ENCODE measurements at regions not wholly inside any gene's neighbourhood (a gene's known extent, or its start where the extent isn't known, plus 50 kb on each side); places are given as distances from the start of the nearest gene placed in this dataset.

DNA sequence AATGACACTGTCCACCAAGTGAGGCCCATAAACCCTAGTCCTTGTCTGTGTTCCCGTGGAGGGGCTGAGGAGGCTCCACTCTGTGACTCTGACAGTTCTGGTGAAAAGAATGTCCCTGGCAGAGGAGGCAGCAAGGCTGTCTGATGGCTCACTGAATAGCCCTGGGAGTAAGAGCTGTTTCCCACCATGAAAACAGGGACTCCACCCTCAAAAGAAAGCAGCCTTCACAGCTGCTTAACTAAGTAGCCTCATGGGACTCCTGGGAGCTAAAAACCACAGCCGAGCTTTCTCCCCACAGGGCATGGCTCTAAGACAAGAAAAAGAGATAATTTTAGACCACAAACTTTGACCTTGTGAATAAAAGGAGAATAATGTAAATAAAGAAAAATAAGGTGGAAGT, 135.1 kb upstream of the FRY start:
- Histone ChIP-seq H3K4me3 (ENCODE audit: low read length) (no peak overlapping the region), H3K9ac (ENCODE audit: low read length) (no peak overlapping the region), H3K36me3 (ENCODE audit: control insufficient read depth, low read depth, low read length) (no peaks in the 10 kb centered on the region), H3K9me3 (ENCODE audit: control insufficient read depth, low read depth, low read length) (no peaks in the 10 kb centered on the region), H3K27ac (ENCODE audit: low read length) (no peak overlapping the region), H3K4me1 (ENCODE audit: control insufficient read depth, low read depth, low read length) (peaks cover 4% of the 10 kb centered on the region), H3K27me3 (ENCODE audit: control insufficient read depth, insufficient read depth, low read length) (no peaks in the 10 kb centered on the region)

DNA sequence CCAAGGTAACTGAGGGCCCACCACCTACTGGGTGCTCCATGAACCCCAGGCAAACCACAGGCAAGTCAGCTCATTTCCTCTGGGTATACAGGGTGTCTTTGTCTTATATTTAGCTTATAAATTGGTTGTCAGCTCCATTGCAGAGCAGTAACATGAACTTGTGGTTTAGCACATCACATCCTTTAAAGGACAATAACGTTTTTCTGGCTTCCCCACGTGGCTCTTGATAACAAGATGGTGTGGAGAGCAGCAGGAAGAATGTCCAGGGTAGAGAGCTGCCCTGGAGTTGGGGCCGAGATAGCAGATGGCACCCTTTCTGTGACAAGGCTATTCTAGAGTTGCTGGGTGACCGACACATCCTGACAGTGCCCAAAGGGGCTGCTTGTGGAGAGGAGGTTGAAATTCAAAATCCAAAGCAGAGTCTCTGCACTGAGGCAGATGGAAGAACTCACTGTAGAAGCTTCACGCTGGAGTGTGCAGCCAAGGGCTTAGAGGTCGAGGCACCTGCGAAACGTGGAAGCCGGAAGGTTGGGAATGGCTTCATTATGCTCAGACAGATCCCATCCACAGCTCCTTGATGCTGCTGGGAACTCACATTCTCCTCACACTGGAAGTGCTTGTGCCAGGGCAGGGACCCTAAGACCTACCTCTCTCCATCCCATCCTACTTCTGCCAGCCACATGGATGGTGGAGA, 133.0 kb upstream of the FRY start:
- no peaks in the 10 kb centered on the region for H3K9me3 ChIP-seq (ENCODE audit: control insufficient read depth, low read depth, low read length)
- peaks cover 4% of the 10 kb centered on the region for H3K4me1 ChIP-seq (ENCODE audit: control insufficient read depth, low read depth, low read length)
- no peak overlapping the region for H3K4me3 ChIP-seq (ENCODE audit: low read length)
- no peak overlapping the region for H3K9ac ChIP-seq (ENCODE audit: low read length)
- no peaks in the 10 kb centered on the region for H3K36me3 ChIP-seq (ENCODE audit: control insufficient read depth, low read depth, low read length)
- no peak overlapping the region for H3K27ac ChIP-seq (ENCODE audit: low read length)
- no peaks in the 10 kb centered on the region for H3K27me3 ChIP-seq (ENCODE audit: control insufficient read depth, insufficient read depth, low read length)

DNA sequence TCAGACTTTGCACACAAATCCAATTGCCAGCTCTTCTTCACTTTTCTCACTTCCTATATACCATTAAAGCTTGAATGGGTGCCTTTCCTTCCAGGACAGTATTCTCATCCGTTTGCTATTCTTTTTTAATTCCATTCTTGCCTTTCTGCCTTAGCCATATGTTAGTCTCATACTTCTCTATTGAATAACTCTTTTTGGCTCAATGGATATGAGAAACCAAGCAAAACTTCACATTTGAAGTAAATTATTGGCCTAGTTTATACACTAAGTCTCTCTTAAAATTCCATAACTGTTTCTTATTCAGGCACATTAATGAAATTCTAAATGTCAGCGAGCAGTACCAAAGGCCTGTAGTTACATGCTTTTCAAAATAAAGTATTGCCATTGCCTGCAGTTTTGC, 129.6 kb upstream of the FRY start:
- no peak overlapping the region for H3K4me3 ChIP-seq (ENCODE audit: low read length)
- no peak overlapping the region for H3K9ac ChIP-seq (ENCODE audit: low read length)
- no peaks in the 10 kb centered on the region for H3K9me3 ChIP-seq (ENCODE audit: control insufficient read depth, low read depth, low read length)
- H3K36me3 ChIP-seq (ENCODE audit: control insufficient read depth, low read depth, low read length), result no peaks in the 10 kb centered on the region
- H3K27me3 ChIP-seq (ENCODE audit: control insufficient read depth, insufficient read depth, low read length), result no peaks in the 10 kb centered on the region
- no peak overlapping the region for H3K27ac ChIP-seq (ENCODE audit: low read length)
- H3K4me1 ChIP-seq (ENCODE audit: control insufficient read depth, low read depth, low read length), result peaks cover 15% of the 10 kb centered on the region

DNA sequence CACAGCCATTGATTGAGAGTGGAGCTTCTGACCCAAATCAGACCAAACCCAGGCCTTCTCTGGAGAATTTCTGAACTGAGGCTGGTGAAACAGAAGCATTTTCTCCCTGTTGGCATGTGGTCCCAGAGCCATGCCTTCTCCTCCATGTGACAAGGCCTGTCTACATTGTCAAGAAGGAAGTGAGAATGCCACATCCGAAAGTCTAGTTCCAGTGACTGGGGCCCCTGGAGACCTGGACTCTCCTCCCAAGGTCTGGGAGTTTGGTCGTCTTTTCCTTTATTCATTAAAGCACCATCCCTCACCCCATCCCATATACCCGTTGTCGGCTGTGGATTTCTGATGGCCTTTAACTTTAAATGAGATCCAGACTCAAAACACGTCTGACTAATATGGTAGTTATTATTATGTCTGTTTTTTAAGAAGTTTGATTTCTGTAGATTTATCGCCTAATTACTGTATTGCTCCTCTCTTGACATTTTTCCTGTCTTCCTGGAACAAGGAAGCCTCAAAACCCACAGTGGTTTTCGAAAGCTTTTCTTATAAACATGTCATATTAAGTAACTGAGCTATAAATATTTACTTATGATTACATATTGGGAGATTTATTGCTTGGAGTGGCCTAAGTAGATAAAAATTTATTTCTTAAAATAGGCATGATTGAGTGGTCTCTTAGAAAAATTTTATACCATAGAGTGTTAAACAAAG, 128.3 kb upstream of the FRY start:
- Histone ChIP-seq H3K9ac (ENCODE audit: low read length) (no peak overlapping the region), H3K9me3 (ENCODE audit: control insufficient read depth, low read depth, low read length) (no peaks in the 10 kb centered on the region), H3K27me3 (ENCODE audit: control insufficient read depth, insufficient read depth, low read length) (no peaks in the 10 kb centered on the region), H3K27ac (ENCODE audit: low read length) (no peak overlapping the region), H3K4me3 (ENCODE audit: low read length) (no peak overlapping the region), H3K4me1 (ENCODE audit: control insufficient read depth, low read depth, low read length) (peaks cover 15% of the 10 kb centered on the region), H3K36me3 (ENCODE audit: control insufficient read depth, low read depth, low read length) (no peaks in the 10 kb centered on the region)

DNA sequence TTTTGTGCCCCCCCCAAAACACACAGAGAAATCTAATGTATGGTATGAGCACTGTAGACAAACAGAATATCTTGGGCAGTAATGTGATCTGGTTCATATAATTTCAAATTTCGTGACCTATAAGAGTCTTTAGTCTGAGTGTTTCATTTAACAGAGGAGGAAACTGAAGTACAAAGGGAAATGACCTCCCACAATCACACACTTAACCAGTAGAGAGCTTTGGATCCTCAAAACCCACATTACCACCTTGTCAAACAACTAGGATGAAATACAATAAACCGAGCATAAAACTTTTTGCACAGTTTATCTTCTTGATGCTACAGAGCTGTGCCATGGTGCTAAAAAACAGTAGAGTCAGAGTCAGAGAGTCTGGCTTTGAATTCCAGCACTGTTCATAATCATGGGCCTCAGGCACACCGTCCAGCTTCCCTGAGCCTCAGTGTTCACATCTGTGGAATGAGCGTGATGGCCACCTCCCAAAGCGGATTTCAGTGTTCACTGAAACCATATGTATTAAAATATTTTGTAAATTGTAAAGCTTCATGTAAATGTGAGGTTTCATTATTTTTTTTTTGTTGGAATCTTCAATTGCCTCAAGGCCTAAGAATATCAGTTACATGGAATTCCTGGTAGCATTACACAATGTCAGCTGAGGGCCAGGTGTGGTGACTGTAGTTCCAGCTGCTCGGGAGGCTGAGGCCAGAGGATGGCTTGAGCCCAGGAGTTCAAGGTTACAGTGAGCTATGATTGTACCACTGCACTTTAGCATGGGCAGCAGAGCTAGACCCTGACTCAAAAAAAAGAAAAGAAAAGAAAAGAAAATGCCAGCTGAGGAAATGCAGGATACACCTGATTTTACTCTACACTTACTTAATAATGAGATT, 126.4 kb upstream of the FRY start:
- Histone ChIP-seq H3K27me3 (ENCODE audit: control insufficient read depth, insufficient read depth, low read length) (no peaks in the 10 kb centered on the region), H3K36me3 (ENCODE audit: control insufficient read depth, low read depth, low read length) (no peaks in the 10 kb centered on the region), H3K4me1 (ENCODE audit: control insufficient read depth, low read depth, low read length) (peaks cover 15% of the 10 kb centered on the region), H3K27ac (ENCODE audit: low read length) (no peak overlapping the region), H3K4me3 (ENCODE audit: low read length) (peak overlapping the region; percentile 16), H3K9me3 (ENCODE audit: control insufficient read depth, low read depth, low read length) (no peaks in the 10 kb centered on the region), H3K9ac (ENCODE audit: low read length) (no peak overlapping the region)

DNA sequence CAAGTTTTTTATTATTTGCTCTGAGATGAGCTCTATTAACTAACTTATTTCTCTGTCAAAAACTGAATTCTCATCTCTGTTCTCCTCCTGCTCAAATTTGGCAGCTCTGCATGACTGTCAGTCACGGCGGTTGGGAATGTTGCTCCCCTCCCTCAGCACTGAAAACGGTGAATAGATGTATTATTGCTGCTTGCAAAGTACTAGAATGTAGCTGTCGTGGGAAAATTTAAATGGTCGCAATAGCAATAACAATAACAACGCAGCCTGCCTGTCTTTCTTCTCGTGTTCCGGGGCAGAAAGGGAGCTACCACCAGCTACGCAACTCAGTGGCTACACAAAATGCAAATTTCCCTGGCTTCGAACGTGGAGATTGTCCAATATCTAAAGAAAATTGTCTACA, 125.6 kb upstream of the FRY start:
- Histone ChIP-seq H3K9ac (ENCODE audit: low read length) (no peak overlapping the region), H3K9me3 (ENCODE audit: control insufficient read depth, low read depth, low read length) (no peaks in the 10 kb centered on the region), H3K4me1 (ENCODE audit: control insufficient read depth, low read depth, low read length) (peaks cover 15% of the 10 kb centered on the region), H3K36me3 (ENCODE audit: control insufficient read depth, low read depth, low read length) (no peaks in the 10 kb centered on the region), H3K27ac (ENCODE audit: low read length) (no peak overlapping the region), H3K4me3 (ENCODE audit: low read length) (peak overlapping the region; percentile 16), H3K27me3 (ENCODE audit: control insufficient read depth, insufficient read depth, low read length) (no peaks in the 10 kb centered on the region)

DNA sequence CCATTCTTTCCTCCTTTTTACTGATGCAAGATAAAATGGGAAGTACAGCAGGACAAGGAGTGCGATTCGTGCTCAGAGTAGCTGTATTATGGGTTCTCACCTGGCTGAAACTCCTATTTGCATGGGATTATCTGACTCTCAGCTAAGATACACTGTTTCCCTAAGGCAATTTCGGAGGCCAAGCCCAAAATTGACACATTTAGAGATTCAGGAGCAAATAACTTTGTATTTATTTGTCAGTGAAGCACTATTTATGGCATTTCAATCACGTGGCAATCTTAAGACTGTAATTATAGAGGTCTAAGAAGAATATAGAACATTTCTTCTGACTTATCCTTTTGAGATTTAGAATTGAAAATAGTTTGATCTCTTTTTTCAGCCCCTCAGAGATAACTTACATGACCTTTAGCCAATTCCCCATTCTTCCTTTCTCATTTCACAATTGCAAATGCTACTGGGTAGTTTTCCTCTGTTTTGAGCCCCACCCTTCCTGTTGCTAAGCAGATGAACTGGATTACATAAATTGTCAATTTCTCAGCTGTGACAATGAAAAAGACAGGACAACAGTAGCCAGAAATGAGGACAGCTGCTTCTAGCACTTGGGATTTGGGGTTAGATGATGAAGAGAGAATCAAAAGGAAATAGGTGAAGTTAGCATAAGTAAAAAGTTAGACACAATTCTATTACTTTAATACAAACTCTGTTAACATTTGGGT, 122.7 kb upstream of the FRY start:
- H3K27ac ChIP-seq (ENCODE audit: low read length), result no peak overlapping the region

DNA sequence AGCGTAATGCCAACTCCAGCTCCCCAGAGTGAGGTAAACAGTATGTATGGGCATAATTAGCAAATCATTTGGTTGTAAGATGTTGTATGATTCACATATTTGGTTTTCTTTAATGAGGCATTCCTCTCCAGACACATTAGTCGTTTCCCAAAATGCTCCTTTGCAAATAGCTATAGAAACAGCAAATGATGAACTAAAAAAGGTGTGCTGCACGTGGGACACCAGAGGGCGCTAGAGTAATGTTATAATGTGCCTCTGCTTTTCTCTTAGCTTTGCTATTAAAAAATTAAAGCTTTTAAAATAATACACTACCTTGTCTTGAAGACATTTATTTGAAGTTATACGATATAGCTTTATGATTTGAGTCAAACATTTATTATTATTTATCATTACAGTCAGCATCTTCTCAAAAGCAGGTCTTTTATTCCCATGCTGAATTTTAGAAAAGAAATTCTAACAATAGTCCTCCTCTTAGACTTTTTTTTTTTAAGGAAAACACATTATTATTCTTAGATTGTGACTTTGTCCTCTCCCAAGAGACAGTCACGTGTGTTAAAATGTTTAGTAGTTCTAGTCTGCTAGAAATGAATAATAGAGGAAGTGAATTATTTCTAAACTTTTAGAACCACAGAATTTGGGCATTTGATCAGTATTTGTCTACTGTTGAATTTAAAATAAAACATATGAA, 121.6 kb upstream of the FRY start:
- Histone ChIP-seq H3K27ac (ENCODE audit: low read length) (no peak overlapping the region), H3K9me3 (ENCODE audit: control insufficient read depth, low read depth, low read length) (no peaks in the 10 kb centered on the region), H3K4me1 (ENCODE audit: control insufficient read depth, low read depth, low read length) (peaks cover 10% of the 10 kb centered on the region), H3K27me3 (ENCODE audit: control insufficient read depth, insufficient read depth, low read length) (no peaks in the 10 kb centered on the region), H3K36me3 (ENCODE audit: control insufficient read depth, low read depth, low read length) (no peaks in the 10 kb centered on the region), H3K9ac (ENCODE audit: low read length) (no peak overlapping the region), H3K4me3 (ENCODE audit: low read length) (no peak overlapping the region)

More for the DNA sequence above, 122.7 kb upstream of the FRY start:
- H3K9ac ChIP-seq (ENCODE audit: low read length), result no peak overlapping the region
- no peaks in the 10 kb centered on the region for H3K27me3 ChIP-seq (ENCODE audit: control insufficient read depth, insufficient read depth, low read length)
- H3K9me3 ChIP-seq (ENCODE audit: control insufficient read depth, low read depth, low read length), result no peaks in the 10 kb centered on the region
- no peaks in the 10 kb centered on the region for H3K36me3 ChIP-seq (ENCODE audit: control insufficient read depth, low read depth, low read length)
- no peak overlapping the region for H3K4me3 ChIP-seq (ENCODE audit: low read length)
- H3K4me1 ChIP-seq (ENCODE audit: control insufficient read depth, low read depth, low read length), result peaks cover 15% of the 10 kb centered on the region

DNA sequence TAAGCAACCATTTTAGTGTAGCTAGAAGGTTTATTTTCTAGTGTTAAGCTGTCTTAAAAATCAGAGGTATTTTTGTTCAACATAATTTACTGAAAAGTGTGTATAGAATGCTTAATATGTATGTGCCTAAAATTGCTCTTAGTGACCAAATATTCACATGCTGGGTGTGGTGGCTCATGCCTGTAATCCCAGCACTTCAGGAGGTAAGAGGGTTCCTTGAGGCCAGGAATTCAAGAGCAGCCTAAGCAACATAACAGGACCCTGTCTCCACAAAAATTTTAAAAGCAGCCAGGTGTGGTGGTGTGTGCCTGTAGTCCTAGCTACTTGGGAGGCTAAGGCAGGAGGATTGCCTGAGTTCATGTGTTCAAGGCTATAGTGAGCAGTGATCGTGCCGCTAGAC, 120.9 kb upstream of the FRY start:
- H3K36me3 ChIP-seq (ENCODE audit: control insufficient read depth, low read depth, low read length), result no peaks in the 10 kb centered on the region
- H3K27me3 ChIP-seq (ENCODE audit: control insufficient read depth, insufficient read depth, low read length), result no peaks in the 10 kb centered on the region
- H3K4me1 ChIP-seq (ENCODE audit: control insufficient read depth, low read depth, low read length), result peaks cover 8% of the 10 kb centered on the region
- no peak overlapping the region for H3K27ac ChIP-seq (ENCODE audit: low read length)
- H3K4me3 ChIP-seq (ENCODE audit: low read length), result no peak overlapping the region
- H3K9ac ChIP-seq (ENCODE audit: low read length), result no peak overlapping the region
- H3K9me3 ChIP-seq (ENCODE audit: control insufficient read depth, low read depth, low read length), result no peaks in the 10 kb centered on the region

DNA sequence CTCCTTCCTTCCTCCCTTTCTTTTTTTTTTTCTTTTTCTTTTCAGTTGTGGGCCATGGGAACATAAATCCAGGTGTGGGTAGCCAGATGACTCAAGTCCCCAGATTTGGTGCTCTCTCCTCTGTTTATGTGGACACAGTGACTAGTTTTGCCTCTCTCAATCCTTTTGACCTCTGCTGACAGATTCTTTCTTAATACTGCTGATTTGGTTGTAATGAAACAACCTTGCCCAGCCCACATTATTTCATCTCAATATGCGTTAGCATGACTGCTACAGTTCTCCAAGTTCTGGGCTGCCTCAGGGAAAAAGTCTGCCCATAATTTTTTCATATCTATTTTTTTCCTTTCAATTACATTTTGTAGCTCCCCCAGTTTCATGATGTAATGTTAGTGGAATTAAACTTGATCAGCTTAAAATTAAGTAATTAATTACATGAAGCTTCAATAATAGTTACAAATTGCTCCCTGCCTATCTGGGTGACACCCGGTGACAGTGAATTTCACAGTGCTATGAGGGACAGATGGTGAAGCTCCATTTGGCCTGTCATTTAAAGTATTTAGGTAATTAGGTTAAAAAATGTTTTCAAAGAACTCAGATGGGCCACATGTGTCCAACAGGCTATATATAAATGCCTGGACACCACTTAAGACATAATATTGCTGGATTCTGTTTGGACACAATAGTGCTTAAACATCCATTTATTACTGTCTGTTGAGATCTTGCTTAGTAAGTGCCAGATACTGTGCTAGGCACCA, 118.8 kb upstream of the FRY start:
- Histone ChIP-seq H3K36me3 (ENCODE audit: control insufficient read depth, low read depth, low read length) (no peaks in the 10 kb centered on the region), H3K4me1 (ENCODE audit: control insufficient read depth, low read depth, low read length) (no peaks in the 10 kb centered on the region), H3K27ac (ENCODE audit: low read length) (no peak overlapping the region), H3K27me3 (ENCODE audit: control insufficient read depth, insufficient read depth, low read length) (no peaks in the 10 kb centered on the region), H3K9me3 (ENCODE audit: control insufficient read depth, low read depth, low read length) (no peaks in the 10 kb centered on the region), H3K4me3 (ENCODE audit: low read length) (no peak overlapping the region), H3K9ac (ENCODE audit: low read length) (no peak overlapping the region)
